Loucy (cell line): ENCODE measurements at regions not wholly inside any gene's neighbourhood (a gene's known extent, or its start where the extent isn't known, plus 50 kb on each side); places are given as distances from the start of the nearest gene placed in this dataset.

ENCODE experiments used
- CTCF ChIP-seq: fragments of 200-600 bp; sonication (generic); conservative IDR thresholded peaks from 2 replicates; pipeline ENCODE4 v1.5.1; 2014; ENCODE audit warnings: mild to moderate bottlenecking, antibody characterized with exemption, low read length
- EZH2phosphoT487 ChIP-seq: fragments of 200-600 bp; IDR thresholded peaks from 2 replicates; pipeline ENCODE4 v1.6.1; 2018; ENCODE audit warnings: antibody characterized with exemption, mild to moderate bottlenecking, moderate library complexity, borderline replicate concordance

GRCh38 chr5:5063533-5063953 is 76.6 kb upstream of the ADAMTS16 start:
- no peak for TF ChIP-seq EZH2phosphoT487
- TF ChIP-seq CTCF = no peak
